Esophagus muscularis mucosa (tissue), 4 donors: ENCODE measurements at regions not wholly inside any gene's neighbourhood (a gene's known extent, or its start where the extent isn't known, plus 50 kb on each side); places are given as distances from the start of the nearest gene placed in this dataset.

Experiments used
- DNase-seq: peaks from one replicate; pipeline ENCODE4 v3.0.0-alpha.2; 2017; ENCODE audit errors: extremely low spot score
- H3K27ac ChIP-seq, 4 donors: fragments of 200-600 bp; sonication (generic); replicated peaks in 1 of 4; 1 replicate in 3 of 4; 2 replicates in 1 of 4; pipeline ENCODE4 v1.5.1; 2016 to 2019; ENCODE audit warnings: mild to moderate bottlenecking in 1 of 4
- H3K27me3 ChIP-seq, 4 donors: fragments of 200-600 bp; sonication (generic); one replicate each; pipeline versions ENCODE4 v1.5.1 to v1.6.0; 2016 to 2019
- H3K36me3 ChIP-seq, 4 donors: fragments of 200-600 bp; sonication (generic); one replicate each; pipeline ENCODE4 v1.5.1; 2016 to 2019
- H3K4me1 ChIP-seq, 4 donors: fragments of 200-600 bp; sonication (generic); one replicate each; pipeline ENCODE4 v1.5.1; 2016 to 2019
- H3K4me3 ChIP-seq, 4 donors: fragments of 200-600 bp; sonication (generic); 1 replicate in 2 of 4; 2 replicates in 2 of 4; pipeline ENCODE4 v1.5.1; 2016 to 2019; ENCODE audit warnings: mild to moderate bottlenecking in 4 of 4, moderate library complexity in 1 of 4
- H3K9me3 ChIP-seq, 4 donors: fragments of 200-600 bp; sonication (generic); 1 replicate in 3 of 4; 2 replicates in 1 of 4; pipeline ENCODE4 v1.5.1; 2016 to 2019
- EP300 ChIP-seq: sonication (generic); formaldehyde crosslinking; IDR thresholded peaks from one replicate; pipeline ENCODE4 v1.6.1; 2017; ENCODE audit warnings: antibody characterized with exemption
- POLR2A ChIP-seq: fragments of 450-650 bp; IDR thresholded peaks from one replicate; pipeline ENCODE4 v1.6.1; 2017; ENCODE audit warnings: antibody characterized with exemption, moderate library complexity, mild to moderate bottlenecking, low read depth
- POLR2AphosphoS5 ChIP-seq, 2 donors: sonication (generic); formaldehyde crosslinking; IDR thresholded peaks; one replicate each; pipeline ENCODE4 v1.6.1; 2017; ENCODE audit warnings: antibody characterized with exemption in 2 of 2
- WGBS: methylation state at CpG from one replicate; pipeline ENCODE4 v1.1.5; 2018; 5-methylcytosine and 5-hydroxymethylcytosine counted together
- intact Hi-C: fragments of 100-400 bp; cut with DNase I; formaldehyde crosslinking; loops from one replicate; pipeline ENCODE4 v1.15.1; 2023
- TF ChIP-seq, protein P1 (sequence below), 3 experiments: fragments of 200-600 bp in 2 of 3; fragments of 450-650 bp in 1 of 3; sonication (generic) in 2 of 3; IDR thresholded peaks; one replicate each; pipeline ENCODE4 v1.5.1; 2017 to 2019; ENCODE audit warnings: antibody characterized with exemption in 3 of 3, mild to moderate bottlenecking in 2 of 3, moderate library complexity in 1 of 3

DNA sequence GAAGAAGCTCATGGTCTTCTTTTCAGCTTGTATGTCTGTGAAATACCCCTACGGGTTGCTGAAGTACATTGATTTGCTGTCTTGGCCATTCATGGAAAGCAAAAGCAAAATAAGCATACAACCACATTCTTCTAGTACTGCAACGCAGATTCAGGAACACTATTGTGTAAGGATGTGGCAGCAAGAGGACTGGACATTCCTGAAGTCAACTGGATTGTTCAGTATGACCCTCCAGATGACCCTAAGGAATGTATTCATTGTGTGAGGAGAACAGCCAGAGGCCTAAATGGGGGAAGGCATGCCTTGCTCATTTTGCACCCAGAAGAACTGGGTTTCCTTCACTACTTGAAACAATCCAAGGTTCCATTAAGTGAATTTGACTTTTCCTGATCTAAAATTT, 133.4 kb upstream of the ANKRD1 start:
- Histone ChIP-seq H3K36me3 (no peaks in the 10 kb centered on the region), H3K27me3 (no peaks in the 10 kb centered on the region), H3K9me3 (no peaks in the 10 kb centered on the region), H3K27ac (no peak overlapping the region), H3K4me3 (no peak overlapping the region), H3K4me1 (peaks cover 8 to 20% (median 10%) of the 10 kb centered on the region in 4 donors)
- DNase-seq, result no peak
- intact Hi-C loops, result no loop called here
- no peak for TF ChIP-seq POLR2A
- no peak for TF ChIP-seq EP300
- WGBS, result 67% methylated on average over 2 of the region's 2 CpGs

- Histone ChIP-seq H3K27ac (no peak overlapping the region), H3K36me3 (no peaks in the 10 kb centered on the region), H3K4me1 (no peaks in the 10 kb centered on the region), H3K9me3 (no peaks in the 10 kb centered on the region), H3K27me3 (no peaks in the 10 kb centered on the region), H3K4me3 (no peak overlapping the region)
- intact Hi-C loops, result no loop called here
- peak; percentile 68 for DNase-seq
- TF ChIP-seq POLR2A, result no peak
- no peak for TF ChIP-seq POLR2AphosphoS5 (IDR thresholded peaks at IDR 0.05)
- no peak for TF ChIP-seq EP300
- TF ChIP-seq, protein P1, sequence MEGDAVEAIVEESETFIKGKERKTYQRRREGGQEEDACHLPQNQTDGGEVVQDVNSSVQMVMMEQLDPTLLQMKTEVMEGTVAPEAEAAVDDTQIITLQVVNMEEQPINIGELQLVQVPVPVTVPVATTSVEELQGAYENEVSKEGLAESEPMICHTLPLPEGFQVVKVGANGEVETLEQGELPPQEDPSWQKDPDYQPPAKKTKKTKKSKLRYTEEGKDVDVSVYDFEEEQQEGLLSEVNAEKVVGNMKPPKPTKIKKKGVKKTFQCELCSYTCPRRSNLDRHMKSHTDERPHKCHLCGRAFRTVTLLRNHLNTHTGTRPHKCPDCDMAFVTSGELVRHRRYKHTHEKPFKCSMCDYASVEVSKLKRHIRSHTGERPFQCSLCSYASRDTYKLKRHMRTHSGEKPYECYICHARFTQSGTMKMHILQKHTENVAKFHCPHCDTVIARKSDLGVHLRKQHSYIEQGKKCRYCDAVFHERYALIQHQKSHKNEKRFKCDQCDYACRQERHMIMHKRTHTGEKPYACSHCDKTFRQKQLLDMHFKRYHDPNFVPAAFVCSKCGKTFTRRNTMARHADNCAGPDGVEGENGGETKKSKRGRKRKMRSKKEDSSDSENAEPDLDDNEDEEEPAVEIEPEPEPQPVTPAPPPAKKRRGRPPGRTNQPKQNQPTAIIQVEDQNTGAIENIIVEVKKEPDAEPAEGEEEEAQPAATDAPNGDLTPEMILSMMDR (IDR thresholded peaks at IDR 0.05), result no peak
Observed at GRCh38 chr10:91061187-91061586, 140.3 kb upstream of the ANKRD1 start.

DNA sequence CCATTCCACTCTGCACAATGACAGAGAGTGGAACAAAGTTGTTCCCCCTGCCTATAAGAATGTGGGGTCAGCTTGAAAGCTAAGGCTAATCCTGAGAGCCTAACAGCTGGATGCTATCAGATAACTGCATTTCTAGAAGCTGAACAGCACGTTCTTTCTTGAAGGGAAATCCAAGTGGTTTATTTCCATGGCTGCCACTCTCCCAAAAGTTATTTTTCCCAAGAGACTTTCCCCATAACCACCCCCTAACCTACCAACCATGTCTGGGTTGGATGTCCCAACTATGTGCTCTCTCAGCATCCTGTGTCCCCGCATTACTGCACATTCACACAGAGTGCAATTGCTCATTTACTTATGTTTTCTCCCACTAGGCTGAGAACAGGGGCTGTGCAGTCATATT, 140.7 kb upstream of the ANKRD1 start:
- intact Hi-C loops, result no loop called here
- Histone ChIP-seq H3K4me1 (no peaks in the 10 kb centered on the region), H3K27ac (no peak overlapping the region)

GRCh38 chr10:91062091-91062490, 141.2 kb upstream of the ANKRD1 start:
- peak; percentile 19 for DNase-seq
- intact Hi-C loops, result no loop called here
- Histone ChIP-seq H3K27ac (no peak overlapping the region), H3K4me3 (no peak overlapping the region), H3K9me3 (no peaks in the 10 kb centered on the region), H3K27me3 (no peaks in the 10 kb centered on the region), H3K36me3 (no peaks in the 10 kb centered on the region), H3K4me1 (no peaks in the 10 kb centered on the region)
- TF ChIP-seq POLR2A (no peak), POLR2AphosphoS5 (IDR thresholded peaks at IDR 0.05) (no peak), EP300 (no peak)
- TF ChIP-seq, protein P1 (IDR thresholded peaks at IDR 0.05), result no peak
- WGBS, result 64% methylated on average over 3 of the region's 3 CpGs

More for the DNA sequence above, 140.7 kb upstream of the ANKRD1 start:
- peak; percentile 90 for DNase-seq
- Histone ChIP-seq H3K9me3 (no peaks in the 10 kb centered on the region), H3K27me3 (no peaks in the 10 kb centered on the region), H3K4me3 (no peak overlapping the region), H3K36me3 (no peaks in the 10 kb centered on the region)
- TF ChIP-seq, protein P1 (IDR thresholded peaks at IDR 0.05), result no peak
- 36% methylated on average over 2 of the region's 2 CpGs for WGBS

GRCh38 chr10:91071786-91072185, 148.7 kb upstream of the PCGF5 start:
- intact Hi-C loops, result no loop called here
- 96% methylated on average over 1 of the region's 1 CpG for WGBS
- Histone ChIP-seq H3K4me1 (peaks cover under 1 to 9% (median 2%) of the 10 kb centered on the region in 4 donors), H3K4me3 (no peak overlapping the region), H3K36me3 (no peaks in the 10 kb centered on the region), H3K27ac (no peak overlapping the region), H3K9me3 (no peaks in the 10 kb centered on the region), H3K27me3 (no peaks in the 10 kb centered on the region)
- DNase-seq, result peak; percentile 55
- TF ChIP-seq POLR2A (no peak), EP300 (no peak), POLR2AphosphoS5 (IDR thresholded peaks at IDR 0.05) (no peak)
- TF ChIP-seq, protein P1 (IDR thresholded peaks at IDR 0.05), result no peak
